Peyer's patch (tissue), 4 donors: ENCODE measurements at regions not wholly inside any gene's neighbourhood (a gene's known extent, or its start where the extent isn't known, plus 50 kb on each side); places are given as distances from the start of the nearest gene placed in this dataset.
A peak's percentile ranks its signal among the peaks of the same experiment; 100 is the strongest.

Experiments
- DNase-seq, 3 donors: peaks; one replicate each; pipeline ENCODE4 v3.0.0-alpha.2; 2017 to 2019
- H3K27ac ChIP-seq, 4 donors: fragments of 200-600 bp; sonication (generic); one replicate each; pipeline ENCODE4 v1.5.1; 2016 to 2019
- H3K27me3 ChIP-seq, 2 donors: fragments of 200-600 bp; sonication (generic); one replicate each; pipeline ENCODE4 v1.5.1; 2019
- H3K36me3 ChIP-seq, 3 donors: fragments of 200-600 bp; sonication (generic); one replicate each; pipeline ENCODE4 v1.5.1; 2016 to 2019
- H3K4me1 ChIP-seq, 4 donors: fragments of 200-600 bp; sonication (generic); one replicate each; pipeline ENCODE4 v1.5.1; 2016 to 2019
- H3K4me3 ChIP-seq, 4 donors: fragments of 200-600 bp; sonication (generic); 1 replicate in 3 of 4; 2 replicates in 1 of 4; pipeline ENCODE4 v1.5.1; 2016 to 2019; ENCODE audit warnings: mild to moderate bottlenecking in 1 of 4
- H3K9me3 ChIP-seq, 4 donors: fragments of 200-600 bp; sonication (generic); one replicate each; pipeline ENCODE4 v1.5.1; 2016 to 2019; ENCODE audit warnings: mild to moderate bottlenecking in 1 of 4
- POLR2A ChIP-seq, 2 donors: fragments of 450-650 bp; IDR thresholded peaks; one replicate each; pipeline ENCODE4 v1.5.1; 2017; ENCODE audit warnings: antibody characterized with exemption in 2 of 2, mild to moderate bottlenecking in 2 of 2, moderate library complexity in 2 of 2
- TF ChIP-seq, protein P1 (sequence below), 6 experiments: fragments of 450-650 bp in 4 of 6; fragments of 200-600 bp in 2 of 6; sonication (generic) in 1 of 6; IDR thresholded peaks; one replicate each; pipeline ENCODE4 v1.5.1; 2017 to 2019; ENCODE audit warnings: antibody characterized with exemption in 6 of 6, mild to moderate bottlenecking in 3 of 6, moderate library complexity in 1 of 6

DNA sequence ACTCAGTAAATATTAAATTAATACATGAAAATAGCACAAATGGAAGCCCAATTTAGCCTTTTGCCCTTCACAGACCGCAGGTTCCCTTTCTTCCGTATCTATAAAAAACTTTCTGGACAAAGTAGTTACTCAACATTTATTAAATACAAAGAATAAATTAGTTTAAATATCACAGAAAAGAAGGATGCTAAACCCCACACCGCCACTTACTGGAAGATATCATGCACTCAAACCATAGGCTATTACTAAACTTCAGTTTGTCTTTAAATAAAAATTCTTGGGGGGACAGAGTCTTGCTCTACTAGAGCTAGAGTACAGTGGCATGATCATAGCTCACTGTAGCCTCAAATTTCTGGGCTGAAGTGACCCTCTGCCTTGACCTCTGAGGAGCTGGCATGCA is 120.7 kb upstream of the FHL2 start:
- Histone ChIP-seq H3K27ac (no peak overlapping the region), H3K9me3 (no peaks in the 10 kb centered on the region), H3K27me3 (no peaks in the 10 kb centered on the region), H3K36me3 (no peaks in the 10 kb centered on the region), H3K4me1 (peaks cover 0 to 17% (median 0%) of the 10 kb centered on the region in 4 donors), H3K4me3 (no peak overlapping the region)
- TF ChIP-seq, protein P1, sequence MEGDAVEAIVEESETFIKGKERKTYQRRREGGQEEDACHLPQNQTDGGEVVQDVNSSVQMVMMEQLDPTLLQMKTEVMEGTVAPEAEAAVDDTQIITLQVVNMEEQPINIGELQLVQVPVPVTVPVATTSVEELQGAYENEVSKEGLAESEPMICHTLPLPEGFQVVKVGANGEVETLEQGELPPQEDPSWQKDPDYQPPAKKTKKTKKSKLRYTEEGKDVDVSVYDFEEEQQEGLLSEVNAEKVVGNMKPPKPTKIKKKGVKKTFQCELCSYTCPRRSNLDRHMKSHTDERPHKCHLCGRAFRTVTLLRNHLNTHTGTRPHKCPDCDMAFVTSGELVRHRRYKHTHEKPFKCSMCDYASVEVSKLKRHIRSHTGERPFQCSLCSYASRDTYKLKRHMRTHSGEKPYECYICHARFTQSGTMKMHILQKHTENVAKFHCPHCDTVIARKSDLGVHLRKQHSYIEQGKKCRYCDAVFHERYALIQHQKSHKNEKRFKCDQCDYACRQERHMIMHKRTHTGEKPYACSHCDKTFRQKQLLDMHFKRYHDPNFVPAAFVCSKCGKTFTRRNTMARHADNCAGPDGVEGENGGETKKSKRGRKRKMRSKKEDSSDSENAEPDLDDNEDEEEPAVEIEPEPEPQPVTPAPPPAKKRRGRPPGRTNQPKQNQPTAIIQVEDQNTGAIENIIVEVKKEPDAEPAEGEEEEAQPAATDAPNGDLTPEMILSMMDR (IDR thresholded peaks at IDR 0.05) = no peak
- no peak for TF ChIP-seq POLR2A (IDR thresholded peaks at IDR 0.05)
- DNase-seq = no peak

DNA sequence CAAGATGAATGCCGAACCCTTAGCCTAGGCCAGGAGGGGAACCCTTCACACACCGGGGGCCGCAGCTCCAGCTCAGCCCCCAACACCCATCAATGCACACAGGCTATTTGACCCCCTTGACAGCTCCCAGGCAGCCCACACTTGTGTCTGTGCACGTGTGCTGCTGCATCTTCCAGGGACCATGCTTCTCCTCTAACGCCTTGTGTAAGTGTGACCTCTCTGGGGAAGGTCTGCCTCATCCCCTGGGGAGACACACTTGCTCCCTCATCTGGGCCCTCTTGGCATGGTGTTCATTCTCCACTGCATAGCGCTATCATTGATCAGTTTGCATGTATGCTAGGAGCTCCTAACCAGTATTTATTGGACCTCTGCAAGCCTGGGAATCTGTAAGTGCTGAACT is 120.0 kb upstream of the FHL2 start:
- DNase-seq = no peak
- TF ChIP-seq POLR2A (IDR thresholded peaks at IDR 0.05) = no peak
- TF ChIP-seq, protein P1 (IDR thresholded peaks at IDR 0.05) = peak in 3 of 6 experiments; percentile 25 to 30 (median 30)
- H3K4me3 ChIP-seq = no peak overlapping the region
- H3K9me3 ChIP-seq = no peaks in the 10 kb centered on the region
- H3K27ac ChIP-seq = no peak overlapping the region
- no peaks in the 10 kb centered on the region for H3K36me3 ChIP-seq
- no peaks in the 10 kb centered on the region for H3K27me3 ChIP-seq
- H3K4me1 ChIP-seq = peaks cover 0 to 17% (median 0%) of the 10 kb centered on the region in 4 donors

DNA sequence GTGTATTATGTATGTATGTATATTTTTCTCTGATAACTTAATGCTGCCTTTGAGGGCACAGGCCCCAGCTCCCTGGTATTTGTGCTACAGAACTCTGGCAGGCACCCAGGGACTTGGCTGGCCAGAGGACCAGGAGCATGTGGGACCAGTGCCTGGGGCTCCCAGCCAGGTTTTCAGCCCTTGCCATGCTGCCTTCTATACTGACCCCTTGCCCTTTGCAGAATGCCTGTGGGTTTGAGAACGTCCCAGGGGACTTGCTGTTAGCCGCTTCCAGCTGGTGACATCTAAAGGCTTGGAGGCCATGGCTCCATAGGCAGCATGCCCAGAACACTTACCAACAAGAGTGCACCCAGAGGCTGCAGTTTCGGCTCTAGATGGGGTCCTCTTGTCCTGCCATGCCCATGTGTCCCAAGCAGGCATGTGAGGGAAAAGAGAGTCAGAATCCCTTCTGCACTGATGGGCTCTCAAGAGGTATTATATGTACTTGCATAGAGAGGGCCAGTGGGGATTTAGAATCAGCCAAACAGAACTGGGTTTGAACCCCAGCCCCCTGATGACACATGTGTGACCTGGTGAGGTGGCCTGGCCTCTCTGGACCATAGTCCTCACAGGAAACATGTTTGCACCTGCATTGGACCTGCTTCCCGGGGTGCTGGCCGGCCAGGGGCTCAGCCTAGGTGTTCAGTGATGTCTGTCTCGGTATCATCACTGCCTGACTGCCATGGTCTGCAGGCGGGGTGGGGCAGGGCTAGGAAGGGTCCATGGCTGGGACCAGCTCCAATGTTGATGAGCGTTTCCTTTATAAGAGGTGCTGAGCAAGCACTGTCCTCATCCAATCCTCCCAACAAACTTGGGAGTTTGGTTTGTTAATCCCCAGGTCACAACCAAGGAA is 119.2 kb upstream of the FHL2 start:
- Histone ChIP-seq H3K27me3 (no peaks in the 10 kb centered on the region), H3K9me3 (no peaks in the 10 kb centered on the region), H3K4me3 (no peak overlapping the region), H3K27ac (peak overlapping the region in 2 of 4 donors; percentile 16 to 18), H3K4me1 (peaks cover 0 to 17% (median 0%) of the 10 kb centered on the region in 4 donors), H3K36me3 (no peaks in the 10 kb centered on the region)
- DNase-seq = no peak
- TF ChIP-seq, protein P1 (IDR thresholded peaks at IDR 0.05) = no peak
- no peak for TF ChIP-seq POLR2A (IDR thresholded peaks at IDR 0.05)

DNA sequence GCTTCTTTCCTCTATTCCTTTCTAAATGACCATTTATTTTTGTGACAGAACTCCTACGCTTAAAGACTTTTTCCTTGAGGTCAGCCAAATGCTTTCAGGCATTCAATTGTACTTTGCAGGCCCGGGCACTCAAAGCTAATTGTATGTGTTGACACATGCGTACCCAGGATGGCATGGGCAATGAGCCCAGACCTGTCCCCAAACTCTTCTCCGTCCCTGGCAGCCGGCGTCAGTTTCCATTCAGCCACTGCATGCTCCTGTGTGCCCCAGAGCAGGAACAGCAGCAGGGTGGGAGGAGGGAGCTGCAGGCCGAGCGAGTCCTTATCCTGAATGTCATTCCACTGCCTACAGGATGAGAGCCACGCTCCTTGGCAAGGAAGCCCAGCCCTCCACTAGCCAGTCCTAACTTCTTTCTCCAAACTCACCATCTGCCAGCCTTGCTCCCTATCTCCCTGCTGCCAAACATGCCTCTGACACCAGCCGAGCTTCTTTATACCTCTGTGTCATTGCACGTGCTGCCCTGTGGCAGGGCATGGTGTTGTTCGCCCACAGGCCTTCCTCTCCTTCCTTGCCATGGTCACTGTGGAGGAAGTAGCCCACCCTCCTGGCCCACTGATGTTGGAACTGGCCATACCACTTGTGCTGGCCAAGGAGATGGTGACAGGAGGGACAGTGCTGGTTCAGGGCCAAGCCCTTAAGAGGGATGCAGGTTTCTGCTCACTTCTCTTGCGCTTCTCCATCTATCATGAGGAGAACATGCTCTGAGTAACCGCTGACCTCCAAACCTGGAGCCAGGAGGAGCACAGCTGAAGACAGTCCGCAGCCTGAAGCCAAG is 116.9 kb upstream of the FHL2 start:
- Histone ChIP-seq H3K27me3 (no peaks in the 10 kb centered on the region), H3K9me3 (no peaks in the 10 kb centered on the region), H3K4me1 (peaks cover 0 to 17% (median 0%) of the 10 kb centered on the region in 4 donors), H3K27ac (no peak overlapping the region), H3K36me3 (no peaks in the 10 kb centered on the region), H3K4me3 (no peak overlapping the region)
- no peak for DNase-seq
- TF ChIP-seq, protein P1 (IDR thresholded peaks at IDR 0.05) = no peak
- no peak for TF ChIP-seq POLR2A (IDR thresholded peaks at IDR 0.05)

DNA sequence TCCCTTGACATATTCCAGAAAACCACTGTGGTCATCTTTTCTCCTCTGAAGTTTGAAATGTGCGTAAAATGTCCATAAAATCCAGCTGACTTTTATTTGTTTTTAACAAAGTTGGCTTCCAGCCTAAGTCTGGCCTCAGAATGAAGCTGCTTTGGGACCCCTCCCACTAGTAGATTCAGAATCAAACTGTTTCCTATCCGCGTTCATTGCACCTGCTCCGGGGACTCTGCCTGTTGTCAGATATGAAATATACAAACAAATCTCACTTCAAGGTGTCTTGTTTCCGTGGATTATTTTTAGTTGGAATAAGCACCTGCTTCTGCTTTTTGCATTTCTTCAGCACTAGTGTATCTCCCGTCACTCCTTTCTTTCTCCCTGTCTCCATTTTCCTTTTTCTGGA is 115.7 kb upstream of the FHL2 start:
- TF ChIP-seq, protein P1 (IDR thresholded peaks at IDR 0.05) = no peak
- no peak for TF ChIP-seq POLR2A (IDR thresholded peaks at IDR 0.05)
- H3K27me3 ChIP-seq = no peaks in the 10 kb centered on the region
- H3K4me3 ChIP-seq = no peak overlapping the region
- H3K9me3 ChIP-seq = no peaks in the 10 kb centered on the region
- H3K4me1 ChIP-seq = peaks cover 0 to 17% (median 0%) of the 10 kb centered on the region in 4 donors
- no peak overlapping the region for H3K27ac ChIP-seq
- no peak for DNase-seq
- no peaks in the 10 kb centered on the region for H3K36me3 ChIP-seq
